HG02588 (cell line): ENCODE measurements at regions not wholly inside any gene's neighbourhood (a gene's known extent, or its start where the extent isn't known, plus 50 kb on each side); places are given as distances from the start of the nearest gene placed in this dataset.
"Not testable (repeated sequence)": the region's sequence is repeated elsewhere in the genome, so short reads cannot be mapped to it uniquely, and the experiment has no call there.

Experiments
- ATAC-seq: cut with Tn5 transposase; IDR thresholded peaks from one replicate; pipeline ENCODE4 v1.9.1; 2021; ENCODE audit warnings: mild to moderate bottlenecking, moderate library complexity; ENCODE audit not compliant: unreplicated experiment

GRCh38 chr16:88241404-88242311 lies 141.1 kb upstream of the ZNF469 start:
- not testable (repeated sequence) for ATAC-seq

- not testable (repeated sequence) for ATAC-seq
Measured at GRCh38 chr16:88242312-88243295, 140.2 kb upstream of the ZNF469 start.

- ATAC-seq: not testable (repeated sequence)
Measured at GRCh38 chr16:88243921-88244320, 138.8 kb upstream of the ZNF469 start.

- not testable (repeated sequence) for ATAC-seq
Measured at GRCh38 chr16:88245241-88246081, 137.3 kb upstream of the ZNF469 start.

GRCh38 chr16:88246955-88247582 lies 135.7 kb upstream of the ZNF469 start:
- not testable (repeated sequence) for ATAC-seq

GRCh38 chr16:88247583-88247966 lies 135.2 kb upstream of the ZNF469 start:
- ATAC-seq: not testable (repeated sequence)

- not testable (repeated sequence) for ATAC-seq
Measured at GRCh38 chr16:88248761-88249160, 134.0 kb upstream of the ZNF469 start.

- not testable (repeated sequence) for ATAC-seq
Measured at GRCh38 chr16:88250381-88250780, 132.4 kb upstream of the ZNF469 start.

- not testable (repeated sequence) for ATAC-seq
Measured at GRCh38 chr16:88252057-88252794, 130.5 kb upstream of the ZNF469 start.

- not testable (repeated sequence) for ATAC-seq
Measured at GRCh38 chr16:88258141-88258540, 124.6 kb upstream of the ZNF469 start.

GRCh38 chr16:88258764-88259525 lies 123.8 kb upstream of the ZNF469 start:
- not testable (repeated sequence) for ATAC-seq

GRCh38 chr16:88259538-88259937 lies 123.2 kb upstream of the ZNF469 start:
- ATAC-seq: not testable (repeated sequence)

- ATAC-seq: not testable (repeated sequence)
Measured at GRCh38 chr16:88260146-88260545, 122.6 kb upstream of the ZNF469 start.

- not testable (repeated sequence) for ATAC-seq
Measured at GRCh38 chr16:88260881-88261665, 121.7 kb upstream of the ZNF469 start.

- ATAC-seq: not testable (repeated sequence)
Measured at GRCh38 chr16:88261814-88262605, 120.7 kb upstream of the ZNF469 start.

- not testable (repeated sequence) for ATAC-seq
Measured at GRCh38 chr16:88262858-88263563, 119.7 kb upstream of the ZNF469 start.
